ENCODE measurements at regions not wholly inside any gene's neighbourhood (a gene's known extent, or its start where the extent isn't known, plus 50 kb on each side); places are given as distances from the start of the nearest gene placed in this dataset.

DNA sequence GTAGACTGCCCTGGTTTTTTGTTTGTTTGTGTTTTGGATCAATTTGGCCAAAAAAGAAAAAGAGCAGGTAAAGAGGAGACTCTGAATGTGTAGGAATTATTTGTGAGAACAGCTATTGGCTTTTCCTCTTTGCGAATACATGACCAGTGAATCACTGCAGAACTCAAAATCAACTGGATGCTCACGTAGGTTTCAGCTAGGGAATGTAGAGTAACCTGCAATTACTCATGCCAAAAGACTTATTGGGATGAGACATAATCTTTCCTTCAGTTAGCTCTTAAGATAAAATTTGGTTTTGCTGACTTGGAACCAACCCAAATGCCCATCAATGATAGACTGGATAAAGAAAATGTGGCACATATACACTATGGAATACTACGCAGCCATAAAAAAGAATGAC lies 348.0 kb downstream of the NPR3 start (continued):
- TF ChIP-seq, protein P1, sequence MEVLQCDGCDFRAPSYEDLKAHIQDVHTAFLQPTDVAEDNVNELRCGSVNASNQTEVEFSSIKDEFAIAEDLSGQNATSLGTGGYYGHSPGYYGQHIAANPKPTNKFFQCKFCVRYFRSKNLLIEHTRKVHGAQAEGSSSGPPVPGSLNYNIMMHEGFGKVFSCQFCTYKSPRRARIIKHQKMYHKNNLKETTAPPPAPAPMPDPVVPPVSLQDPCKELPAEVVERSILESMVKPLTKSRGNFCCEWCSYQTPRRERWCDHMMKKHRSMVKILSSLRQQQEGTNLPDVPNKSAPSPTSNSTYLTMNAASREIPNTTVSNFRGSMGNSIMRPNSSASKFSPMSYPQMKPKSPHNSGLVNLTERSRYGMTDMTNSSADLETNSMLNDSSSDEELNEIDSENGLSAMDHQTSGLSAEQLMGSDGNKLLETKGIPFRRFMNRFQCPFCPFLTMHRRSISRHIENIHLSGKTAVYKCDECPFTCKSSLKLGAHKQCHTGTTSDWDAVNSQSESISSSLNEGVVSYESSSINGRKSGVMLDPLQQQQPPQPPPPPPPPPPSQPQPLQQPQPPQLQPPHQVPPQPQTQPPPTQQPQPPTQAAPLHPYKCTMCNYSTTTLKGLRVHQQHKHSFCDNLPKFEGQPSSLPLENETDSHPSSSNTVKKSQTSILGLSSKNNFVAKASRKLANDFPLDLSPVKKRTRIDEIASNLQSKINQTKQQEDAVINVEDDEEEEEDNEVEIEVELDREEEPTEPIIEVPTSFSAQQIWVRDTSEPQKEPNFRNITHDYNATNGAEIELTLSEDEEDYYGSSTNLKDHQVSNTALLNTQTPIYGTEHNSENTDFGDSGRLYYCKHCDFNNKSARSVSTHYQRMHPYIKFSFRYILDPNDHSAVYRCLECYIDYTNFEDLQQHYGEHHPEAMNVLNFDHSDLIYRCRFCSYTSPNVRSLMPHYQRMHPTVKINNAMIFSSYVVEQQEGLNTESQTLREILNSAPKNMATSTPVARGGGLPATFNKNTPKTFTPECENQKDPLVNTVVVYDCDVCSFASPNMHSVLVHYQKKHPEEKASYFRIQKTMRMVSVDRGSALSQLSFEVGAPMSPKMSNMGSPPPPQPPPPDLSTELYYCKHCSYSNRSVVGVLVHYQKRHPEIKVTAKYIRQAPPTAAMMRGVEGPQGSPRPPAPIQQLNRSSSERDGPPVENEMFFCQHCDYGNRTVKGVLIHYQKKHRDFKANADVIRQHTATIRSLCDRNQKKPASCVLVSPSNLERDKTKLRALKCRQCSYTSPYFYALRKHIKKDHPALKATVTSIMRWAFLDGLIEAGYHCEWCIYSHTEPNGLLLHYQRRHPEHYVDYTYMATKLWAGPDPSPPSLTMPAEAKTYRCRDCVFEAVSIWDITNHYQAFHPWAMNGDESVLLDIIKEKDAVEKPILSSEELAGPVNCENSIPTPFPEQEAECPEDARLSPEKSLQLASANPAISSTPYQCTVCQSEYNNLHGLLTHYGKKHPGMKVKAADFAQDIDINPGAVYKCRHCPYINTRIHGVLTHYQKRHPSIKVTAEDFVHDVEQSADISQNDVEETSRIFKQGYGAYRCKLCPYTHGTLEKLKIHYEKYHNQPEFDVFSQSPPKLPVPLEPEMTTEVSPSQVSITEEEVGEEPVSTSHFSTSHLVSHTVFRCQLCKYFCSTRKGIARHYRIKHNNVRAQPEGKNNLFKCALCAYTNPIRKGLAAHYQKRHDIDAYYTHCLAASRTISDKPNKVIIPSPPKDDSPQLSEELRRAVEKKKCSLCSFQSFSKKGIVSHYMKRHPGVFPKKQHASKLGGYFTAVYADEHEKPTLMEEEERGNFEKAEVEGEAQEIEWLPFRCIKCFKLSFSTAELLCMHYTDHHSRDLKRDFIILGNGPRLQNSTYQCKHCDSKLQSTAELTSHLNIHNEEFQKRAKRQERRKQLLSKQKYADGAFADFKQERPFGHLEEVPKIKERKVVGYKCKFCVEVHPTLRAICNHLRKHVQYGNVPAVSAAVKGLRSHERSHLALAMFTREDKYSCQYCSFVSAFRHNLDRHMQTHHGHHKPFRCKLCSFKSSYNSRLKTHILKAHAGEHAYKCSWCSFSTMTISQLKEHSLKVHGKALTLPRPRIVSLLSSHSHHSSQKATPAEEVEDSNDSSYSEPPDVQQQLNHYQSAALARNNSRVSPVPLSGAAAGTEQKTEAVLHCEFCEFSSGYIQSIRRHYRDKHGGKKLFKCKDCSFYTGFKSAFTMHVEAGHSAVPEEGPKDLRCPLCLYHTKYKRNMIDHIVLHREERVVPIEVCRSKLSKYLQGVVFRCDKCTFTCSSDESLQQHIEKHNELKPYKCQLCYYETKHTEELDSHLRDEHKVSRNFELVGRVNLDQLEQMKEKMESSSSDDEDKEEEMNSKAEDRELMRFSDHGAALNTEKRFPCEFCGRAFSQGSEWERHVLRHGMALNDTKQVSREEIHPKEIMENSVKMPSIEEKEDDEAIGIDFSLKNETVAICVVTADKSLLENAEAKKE (CRISPR knock-in tag; IDR thresholded peaks at IDR 0.05) = no peak
- TF ChIP-seq, protein P2, sequence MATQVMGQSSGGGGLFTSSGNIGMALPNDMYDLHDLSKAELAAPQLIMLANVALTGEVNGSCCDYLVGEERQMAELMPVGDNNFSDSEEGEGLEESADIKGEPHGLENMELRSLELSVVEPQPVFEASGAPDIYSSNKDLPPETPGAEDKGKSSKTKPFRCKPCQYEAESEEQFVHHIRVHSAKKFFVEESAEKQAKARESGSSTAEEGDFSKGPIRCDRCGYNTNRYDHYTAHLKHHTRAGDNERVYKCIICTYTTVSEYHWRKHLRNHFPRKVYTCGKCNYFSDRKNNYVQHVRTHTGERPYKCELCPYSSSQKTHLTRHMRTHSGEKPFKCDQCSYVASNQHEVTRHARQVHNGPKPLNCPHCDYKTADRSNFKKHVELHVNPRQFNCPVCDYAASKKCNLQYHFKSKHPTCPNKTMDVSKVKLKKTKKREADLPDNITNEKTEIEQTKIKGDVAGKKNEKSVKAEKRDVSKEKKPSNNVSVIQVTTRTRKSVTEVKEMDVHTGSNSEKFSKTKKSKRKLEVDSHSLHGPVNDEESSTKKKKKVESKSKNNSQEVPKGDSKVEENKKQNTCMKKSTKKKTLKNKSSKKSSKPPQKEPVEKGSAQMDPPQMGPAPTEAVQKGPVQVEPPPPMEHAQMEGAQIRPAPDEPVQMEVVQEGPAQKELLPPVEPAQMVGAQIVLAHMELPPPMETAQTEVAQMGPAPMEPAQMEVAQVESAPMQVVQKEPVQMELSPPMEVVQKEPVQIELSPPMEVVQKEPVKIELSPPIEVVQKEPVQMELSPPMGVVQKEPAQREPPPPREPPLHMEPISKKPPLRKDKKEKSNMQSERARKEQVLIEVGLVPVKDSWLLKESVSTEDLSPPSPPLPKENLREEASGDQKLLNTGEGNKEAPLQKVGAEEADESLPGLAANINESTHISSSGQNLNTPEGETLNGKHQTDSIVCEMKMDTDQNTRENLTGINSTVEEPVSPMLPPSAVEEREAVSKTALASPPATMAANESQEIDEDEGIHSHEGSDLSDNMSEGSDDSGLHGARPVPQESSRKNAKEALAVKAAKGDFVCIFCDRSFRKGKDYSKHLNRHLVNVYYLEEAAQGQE (IDR thresholded peaks at IDR 0.05; ENCODE audit: unreplicated experiment) = no peak

DNA sequence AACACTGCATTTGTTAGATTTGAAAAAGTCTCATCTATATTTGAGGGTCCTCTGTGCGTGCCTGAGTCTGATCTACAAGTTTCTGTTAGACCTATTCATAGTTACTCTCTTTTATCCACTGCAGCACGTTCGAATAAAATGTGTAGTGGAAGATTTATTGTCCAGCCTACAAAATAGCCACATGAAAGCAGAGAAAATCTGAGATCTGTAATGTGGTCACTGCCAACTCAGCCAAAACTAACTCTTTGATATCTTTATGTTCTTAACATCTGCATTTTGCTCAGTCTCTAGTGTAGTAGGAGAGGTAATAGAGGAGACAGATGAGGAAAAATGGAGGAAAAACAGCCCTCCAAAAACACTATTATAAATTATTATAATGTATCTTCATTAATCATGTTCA lies 354.0 kb downstream of the NPR3 start:
- no peak overlapping the region for H3K4me3 ChIP-seq
- no peaks in the 10 kb centered on the region for H3K9me3 Mint-ChIP-seq
- H4K20me1 ChIP-seq (replicated peaks; ENCODE audit: insufficient read depth) = no peaks in the 10 kb centered on the region
- no peaks in the 10 kb centered on the region for H3K4me1 Mint-ChIP-seq
- DNase-seq (ENCODE audit: low spot score) (no peak), ATAC-seq (no peak)
- no peak overlapping the region for H2AFZ ChIP-seq
- no peak overlapping the region for H3K4me2 ChIP-seq
- H3K36me3 ChIP-seq (ENCODE audit: insufficient read depth) = no peaks in the 10 kb centered on the region
- H3K4me1 ChIP-seq (ENCODE audit: insufficient read depth) = no peaks in the 10 kb centered on the region
- H3K27ac ChIP-seq (ENCODE audit: low read depth) = no peak overlapping the region
- H3K4me3 Mint-ChIP-seq = no peak overlapping the region
- H3K79me2 ChIP-seq (replicated peaks; ENCODE audit: insufficient read depth) = no peaks in the 10 kb centered on the region
- H3K27ac Mint-ChIP-seq = no peak overlapping the region
- no peaks in the 10 kb centered on the region for H3F3A ChIP-seq (replicated peaks; ENCODE audit: low read depth)
- H3K36me3 Mint-ChIP-seq (ENCODE audit: low read depth) = no peaks in the 10 kb centered on the region
- no peaks in the 10 kb centered on the region for H3K9me2 ChIP-seq (ENCODE audit: insufficient read depth)
- no peaks in the 10 kb centered on the region for H3K27me3 Mint-ChIP-seq (ENCODE audit: insufficient read depth, low read depth, poor library complexity)
- TF ChIP-seq, protein P3, sequence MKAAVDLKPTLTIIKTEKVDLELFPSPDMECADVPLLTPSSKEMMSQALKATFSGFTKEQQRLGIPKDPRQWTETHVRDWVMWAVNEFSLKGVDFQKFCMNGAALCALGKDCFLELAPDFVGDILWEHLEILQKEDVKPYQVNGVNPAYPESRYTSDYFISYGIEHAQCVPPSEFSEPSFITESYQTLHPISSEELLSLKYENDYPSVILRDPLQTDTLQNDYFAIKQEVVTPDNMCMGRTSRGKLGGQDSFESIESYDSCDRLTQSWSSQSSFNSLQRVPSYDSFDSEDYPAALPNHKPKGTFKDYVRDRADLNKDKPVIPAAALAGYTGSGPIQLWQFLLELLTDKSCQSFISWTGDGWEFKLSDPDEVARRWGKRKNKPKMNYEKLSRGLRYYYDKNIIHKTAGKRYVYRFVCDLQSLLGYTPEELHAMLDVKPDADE (IDR thresholded peaks at IDR 0.05) = no peak
- no peaks in the 10 kb centered on the region for H3K27me3 ChIP-seq (ENCODE audit: insufficient read depth)

Measured in GM23338 (cell line).